ENCODE measurements at regions not wholly inside any gene's neighbourhood (a gene's known extent, or its start where the extent isn't known, plus 50 kb on each side); places are given as distances from the start of the nearest gene placed in this dataset.

GRCh38 chr6:28589234-28589956 lies 63.7 kb downstream of the GPX5 start:
- Histone ChIP-seq H3K27ac (no peak overlapping the region), H3K4me3 (no peak overlapping the region), H3K9me3 (no peaks in the 10 kb centered on the region), H3K4me1 (no peaks in the 10 kb centered on the region), H3K36me3 (no peaks in the 10 kb centered on the region), H3K27me3 (ENCODE audit: low read depth) (peaks cover 61% of the 10 kb centered on the region)
- intact Hi-C loops (cut with DNase I): no loop called here
- DNase-seq (no peak), ATAC-seq (peak; percentile 43 to 64)
- TF ChIP-seq, protein P1, sequence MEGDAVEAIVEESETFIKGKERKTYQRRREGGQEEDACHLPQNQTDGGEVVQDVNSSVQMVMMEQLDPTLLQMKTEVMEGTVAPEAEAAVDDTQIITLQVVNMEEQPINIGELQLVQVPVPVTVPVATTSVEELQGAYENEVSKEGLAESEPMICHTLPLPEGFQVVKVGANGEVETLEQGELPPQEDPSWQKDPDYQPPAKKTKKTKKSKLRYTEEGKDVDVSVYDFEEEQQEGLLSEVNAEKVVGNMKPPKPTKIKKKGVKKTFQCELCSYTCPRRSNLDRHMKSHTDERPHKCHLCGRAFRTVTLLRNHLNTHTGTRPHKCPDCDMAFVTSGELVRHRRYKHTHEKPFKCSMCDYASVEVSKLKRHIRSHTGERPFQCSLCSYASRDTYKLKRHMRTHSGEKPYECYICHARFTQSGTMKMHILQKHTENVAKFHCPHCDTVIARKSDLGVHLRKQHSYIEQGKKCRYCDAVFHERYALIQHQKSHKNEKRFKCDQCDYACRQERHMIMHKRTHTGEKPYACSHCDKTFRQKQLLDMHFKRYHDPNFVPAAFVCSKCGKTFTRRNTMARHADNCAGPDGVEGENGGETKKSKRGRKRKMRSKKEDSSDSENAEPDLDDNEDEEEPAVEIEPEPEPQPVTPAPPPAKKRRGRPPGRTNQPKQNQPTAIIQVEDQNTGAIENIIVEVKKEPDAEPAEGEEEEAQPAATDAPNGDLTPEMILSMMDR (IDR thresholded peaks at IDR 0.05): no peak

- ATAC-seq (no peak), DNase-seq (no peak)
- intact Hi-C loops (cut with DNase I): no loop called here
- Histone ChIP-seq H3K27ac (no peak overlapping the region), H3K4me1 (no peaks in the 10 kb centered on the region), H3K9me3 (no peaks in the 10 kb centered on the region), H3K4me3 (no peak overlapping the region), H3K27me3 (ENCODE audit: low read depth) (peaks cover 61% of the 10 kb centered on the region), H3K36me3 (no peaks in the 10 kb centered on the region)
- TF ChIP-seq, protein P1 (IDR thresholded peaks at IDR 0.05): no peak
These were observed 64.3 kb downstream of the GPX5 start for GRCh38 chr6:28589957-28590349.

DNA sequence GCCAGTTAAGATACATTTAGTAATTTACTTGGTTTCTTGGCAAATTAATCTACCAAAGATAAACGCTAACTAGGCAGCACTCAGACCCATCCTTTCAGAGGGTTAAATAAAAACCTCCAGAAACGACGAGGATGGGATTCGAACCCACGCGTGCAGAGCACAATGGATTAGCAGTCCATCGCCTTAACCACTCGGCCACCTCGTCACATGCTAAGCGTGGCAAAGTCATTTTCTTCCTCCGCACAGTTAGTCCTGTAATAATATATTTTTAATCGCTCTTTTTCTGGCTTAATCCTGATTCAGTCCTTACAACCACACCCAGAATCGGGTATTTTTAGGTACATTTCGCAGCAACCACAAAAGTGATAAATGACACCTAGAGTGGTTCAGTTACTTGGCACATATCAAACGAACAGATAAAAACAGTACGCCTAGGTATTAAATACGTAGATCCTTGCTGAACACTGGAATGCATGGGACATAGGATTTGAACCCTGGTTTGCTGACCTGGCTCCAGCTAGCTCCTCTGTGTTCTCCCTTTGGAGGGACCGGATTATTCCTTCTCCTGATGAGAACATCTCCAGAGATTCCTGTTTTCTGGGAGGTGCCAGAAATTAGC lies 71.6 kb downstream of the GPX5 start:
- TF ChIP-seq, protein P1 (IDR thresholded peaks at IDR 0.05): no peak
- Histone ChIP-seq H3K9me3 (no peaks in the 10 kb centered on the region), H3K4me1 (no peaks in the 10 kb centered on the region), H3K27ac (no peak overlapping the region), H3K36me3 (no peaks in the 10 kb centered on the region), H3K27me3 (ENCODE audit: low read depth) (peaks cover 20% of the 10 kb centered on the region), H3K4me3 (no peak overlapping the region)
- DNase-seq (no peak), ATAC-seq (peak in 1 of 2 donors; percentile 36)
- intact Hi-C loops (cut with DNase I): no loop called here

DNA sequence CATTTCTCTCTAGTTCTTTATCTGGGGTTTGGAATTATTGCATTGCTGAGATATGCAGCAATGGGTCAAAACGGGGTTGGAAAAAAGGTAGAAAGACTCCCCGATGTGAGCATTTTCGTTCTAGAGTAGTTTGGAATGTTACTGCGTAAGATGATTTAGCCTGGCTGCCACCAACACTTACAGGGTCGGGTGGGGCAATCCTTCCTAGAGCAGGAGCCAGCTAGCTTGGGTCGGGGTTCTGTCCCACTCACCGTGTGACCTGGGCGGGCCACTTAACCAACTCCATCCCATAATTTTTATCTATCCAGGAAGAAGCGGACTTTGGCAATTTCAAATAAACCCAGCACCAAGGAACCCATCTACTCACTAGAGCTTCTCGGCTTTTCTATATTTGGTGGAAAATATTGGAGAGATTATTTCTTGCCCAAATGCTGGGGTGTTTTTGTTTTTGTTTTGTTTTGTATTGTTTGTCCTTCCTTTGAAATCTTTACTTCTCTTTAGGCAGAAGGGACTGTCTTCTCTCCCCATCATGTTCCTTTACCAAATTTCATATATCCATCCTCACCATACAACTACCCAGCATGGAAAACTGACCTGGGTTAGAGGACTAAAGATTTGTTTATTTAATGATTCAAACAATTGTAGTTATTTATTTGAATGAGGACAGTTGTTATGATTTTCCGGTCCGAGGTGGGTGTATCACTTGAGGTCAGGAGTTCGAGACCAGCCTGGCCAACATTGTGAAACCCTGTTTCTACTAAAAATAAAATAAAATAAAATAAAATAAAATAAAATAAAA lies 72.4 kb downstream of the GPX5 start:
- no peaks in the 10 kb centered on the region for H3K9me3 ChIP-seq
- intact Hi-C loops (cut with DNase I): no loop called here
- H3K4me3 ChIP-seq: no peak overlapping the region
- H3K27me3 ChIP-seq (ENCODE audit: low read depth): peaks cover 22% of the 10 kb centered on the region
- no peak for ATAC-seq
- H3K4me1 ChIP-seq: no peaks in the 10 kb centered on the region
- no peak for DNase-seq
- no peak overlapping the region for H3K27ac ChIP-seq
- no peaks in the 10 kb centered on the region for H3K36me3 ChIP-seq
- TF ChIP-seq, protein P1 (IDR thresholded peaks at IDR 0.05): no peak

- Histone ChIP-seq H3K27me3 (ENCODE audit: low read depth) (peaks cover 15% of the 10 kb centered on the region), H3K36me3 (no peaks in the 10 kb centered on the region), H3K4me3 (no peak overlapping the region), H3K9me3 (no peaks in the 10 kb centered on the region), H3K4me1 (no peaks in the 10 kb centered on the region), H3K27ac (no peak overlapping the region)
- TF ChIP-seq, protein P1 (IDR thresholded peaks at IDR 0.05): no peak
- intact Hi-C loops (cut with DNase I): no loop called here
- ATAC-seq: no peak
- DNase-seq: no peak
These were observed 73.3 kb downstream of the GPX5 start for GRCh38 chr6:28598757-28599686.

Data from lower lobe of right lung (tissue), 2 donors.